ENCODE measurements at regions not wholly inside any gene's neighbourhood (a gene's known extent, or its start where the extent isn't known, plus 50 kb on each side); places are given as distances from the start of the nearest gene placed in this dataset.

DNA sequence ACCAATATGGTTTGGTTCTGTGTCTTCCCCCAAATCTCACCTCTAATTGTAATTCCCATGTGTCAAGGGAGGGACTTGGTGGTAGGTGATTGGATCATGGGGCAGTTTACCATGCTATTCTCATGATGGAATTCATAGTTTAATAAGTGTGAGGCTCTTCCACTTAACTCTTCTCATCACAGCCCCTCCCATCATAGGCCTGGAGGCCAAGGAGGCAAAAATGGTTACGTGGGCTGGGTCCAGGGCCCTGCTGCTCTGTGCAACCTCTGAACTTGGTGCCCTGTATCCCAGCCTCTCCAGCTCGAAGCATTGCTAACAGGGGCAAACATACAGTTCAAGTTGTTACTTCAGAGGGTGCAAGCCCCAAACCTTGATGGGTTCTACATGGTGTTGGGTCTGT lies 232.7 kb downstream of the ADGRG6 start:
- TF ChIP-seq FOXK2 (IDR thresholded peaks at IDR 0.05) (no peak), SUZ12 (IDR thresholded peaks at IDR 0.05) (no peak), ZNF384 (IDR thresholded peaks at IDR 0.05) (no peak)

Measured in HEK293T (cell line).